HepG2 (cell line): ENCODE measurements at regions not wholly inside any gene's neighbourhood (a gene's known extent, or its start where the extent isn't known, plus 50 kb on each side); places are given as distances from the start of the nearest gene placed in this dataset.

Experiments used
- ATAC-seq: fragments of 200-7000 bp; cut with Tn5 transposase; 3 replicates; pipeline ENCODE4 v1.9.1; 2020; ENCODE audit warnings: mild to moderate bottlenecking, moderate library complexity
- BruUV-seq: library from RNA; stranded (reverse); fragments of 400-500 nt; replicated peaks from 2 replicates; lab custom pipeline; 2021; lab: Mats Ljungman, UMichigan
- CTCF ChIA-PET: fragments of 300-600 bp; formaldehyde crosslinking; extraction: SDS; loops from one replicate; lab custom pipeline; 2021; ENCODE audit warnings: low total read pairs, inconsistent platforms, low intra/inter-chr PET ratio; lab: Yijun Ruan, JAX
- POLR2A ChIA-PET: fragments of 350-600 bp; sonication (Branson Sonifier 250); formaldehyde crosslinking; loops from one replicate; lab custom pipeline; 2020; ENCODE audit warnings: antibody characterized with exemption, inconsistent platforms; lab: Yijun Ruan, JAX
- DNase-seq: peaks from one replicate; pipeline ENCODE4 v3.0.0-alpha.2; 2015; ENCODE audit warnings: low spot score
- FAIRE-seq: peaks from 3 replicates; lab custom pipeline; 2011; peaks lifted over from hg19 to GRCh38; lab: Jason Lieb, UNC
- H2AFZ ChIP-seq: one replicate; pipeline ENCODE4 v1.6.1; 2011; ENCODE audit warnings: low read length, inconsistent platforms
- H3K27ac ChIP-seq: fragments of 300-600 bp; 3 replicates; pipeline ENCODE4 v1.8.0; 2011; ENCODE audit warnings: mixed run types, mild to moderate bottlenecking, mixed read lengths, low read length, inconsistent platforms; ENCODE audit not compliant: insufficient read depth; ENCODE audit errors: extremely low read length
- H3K27me3 ChIP-seq, 2 experiments: fragments of 200-600 bp in 1 of 2; 2 replicates in 1 of 2; 3 replicates in 1 of 2; pipeline versions ENCODE4 v1.6.0 to v1.8.0; 2011; ENCODE audit warnings: low read length in 2 of 2, mild to moderate bottlenecking in 2 of 2, moderate library complexity in 2 of 2, inconsistent platforms in 1 of 2; ENCODE audit not compliant: insufficient read depth in 2 of 2, control insufficient read depth in 1 of 2
- H3K36me3 ChIP-seq, 2 experiments: fragments of 200-600 bp in 1 of 2; replicated peaks in 1 of 2; 2 replicates in 1 of 2; 3 replicates in 1 of 2; pipeline versions ENCODE4 v1.5.1 to v1.8.0; 2011; ENCODE audit warnings: low read length in 2 of 2, inconsistent platforms in 1 of 2; ENCODE audit not compliant: insufficient read depth in 2 of 2, control insufficient read depth in 1 of 2
- H3K4me1 ChIP-seq: 2 replicates; pipeline ENCODE4 v1.5.1; 2012; ENCODE audit warnings: low read length, inconsistent platforms; ENCODE audit not compliant: insufficient read depth
- H3K4me2 ChIP-seq: 2 replicates; pipeline ENCODE4 v1.6.0; 2011; ENCODE audit warnings: low read depth, low read length, inconsistent platforms
- H3K4me3 ChIP-seq, 3 experiments: fragments of 200-600 bp in 1 of 3; sonication (generic), shearing (Covaris generic) in 1 of 3; replicated peaks in 1 of 3; 2 replicates each; pipeline ENCODE4 v1.5.1; 2011 to 2016; ENCODE audit warnings: low read length in 3 of 3, inconsistent platforms in 2 of 3, low read depth in 2 of 3, mild to moderate bottlenecking in 2 of 3, control low read depth in 1 of 3, mixed read lengths in 1 of 3; ENCODE audit not compliant: insufficient read depth in 1 of 3
- H3K79me2 ChIP-seq: one replicate; pipeline ENCODE4 v1.6.1; 2011; ENCODE audit warnings: low read length, inconsistent platforms; ENCODE audit not compliant: insufficient read depth
- H3K9ac ChIP-seq: 2 replicates; pipeline ENCODE4 v1.6.0; 2011; ENCODE audit warnings: mild to moderate bottlenecking, low read depth, low read length, inconsistent platforms; ENCODE audit not compliant: insufficient read depth
- H3K9me3 ChIP-seq: 2 replicates; pipeline ENCODE4 v1.5.1; 2012; ENCODE audit warnings: mild to moderate bottlenecking, low read length
- H4K20me1 ChIP-seq: 2 replicates; pipeline ENCODE4 v1.6.0; 2011; ENCODE audit warnings: inconsistent platforms, mild to moderate bottlenecking, low read length, moderate library complexity; ENCODE audit not compliant: insufficient read depth
- ATF3 ChIP-seq: sonication (generic); formaldehyde crosslinking; IDR thresholded peaks from 2 replicates; pipeline ENCODE4 v1.4.0; 2020; ENCODE audit warnings: missing genetic modification reagents
- HOXA5 ChIP-seq: sonication (generic); formaldehyde crosslinking; IDR thresholded peaks from 2 replicates; pipeline ENCODE4 v1.4.0; 2020; ENCODE audit warnings: missing genetic modification reagents
- MXD4 ChIP-seq: IDR thresholded peaks from 2 replicates; pipeline ENCODE4 v1.6.1; 2016; ENCODE audit warnings: mild to moderate bottlenecking, missing biosample characterization, missing genetic modification reagents
- NCOA2 ChIP-seq: sonication (generic); formaldehyde crosslinking; IDR thresholded peaks from 2 replicates; pipeline ENCODE4 v1.8.0; 2022; ENCODE audit warnings: inconsistent platforms
- TMF1 ChIP-seq: sonication (generic); formaldehyde crosslinking; IDR thresholded peaks from 2 replicates; pipeline ENCODE4 v1.8.1; 2022; ENCODE audit warnings: low read depth, missing genetic modification reagents
- TOE1 ChIP-seq: sonication (generic); formaldehyde crosslinking; IDR thresholded peaks from 2 replicates; pipeline ENCODE4 v1.4.0; 2020; ENCODE audit warnings: mild to moderate bottlenecking, missing genetic modification reagents
- ZBTB37 ChIP-seq: sonication (generic); formaldehyde crosslinking; IDR thresholded peaks from 2 replicates; pipeline ENCODE4 v1.4.0; 2020; ENCODE audit warnings: mild to moderate bottlenecking, missing genetic modification reagents
- ZNF180 ChIP-seq: sonication (generic); formaldehyde crosslinking; IDR thresholded peaks from 2 replicates; pipeline ENCODE4 v1.4.0; 2020; ENCODE audit warnings: low read depth, missing genetic modification reagents, borderline replicate concordance
- ZNF333 ChIP-seq: sonication (generic); formaldehyde crosslinking; IDR thresholded peaks from 2 replicates; pipeline ENCODE4 v1.4.0; 2020; ENCODE audit warnings: mild to moderate bottlenecking, missing genetic modification reagents, borderline replicate concordance
- ZNF562 ChIP-seq: sonication (generic); formaldehyde crosslinking; IDR thresholded peaks from 2 replicates; pipeline ENCODE4 v1.8.0; 2022; ENCODE audit warnings: missing genetic modification reagents, borderline replicate concordance
- WGBS: methylation state at CpG from one replicate; pipeline ENCODE4 v1.1.6; 2017; ENCODE audit warnings: low lambda C conversion rate; 5-methylcytosine and 5-hydroxymethylcytosine counted together
- in situ Hi-C: cut with HindIII; loops from 2 replicates; pipeline ENCODE4 v1.10.0; 2017; ENCODE audit warnings: low pct_unique_long_range_greater_than_20kb; ENCODE audit not compliant: extremely low pct_ligation_motif_present
- intact Hi-C: fragments of 100-400 bp; cut with micrococcal nuclease; formaldehyde crosslinking; loops from one replicate; pipeline ENCODE4 v1.10.0; 2022; ENCODE audit not compliant: unreplicated experiment

GRCh38 chr3:147651107-147651778, 242.1 kb downstream of the ZIC1 start:
- TF ChIP-seq ZNF180 (CRISPR knock-in tag), result no peak
- no peak for TF ChIP-seq TMF1 (CRISPR knock-in tag)
- TF ChIP-seq ZNF333 (CRISPR knock-in tag), result no peak
- TF ChIP-seq TOE1 (CRISPR knock-in tag), result no peak
- ChIA-PET POLR2A (no interaction called here), CTCF (no interaction called here)
- Histone ChIP-seq H3K4me3 (no peak overlapping the region), H3K4me2 (no peak overlapping the region), H3K9me3 (no peaks in the 10 kb centered on the region), H2AFZ (no peak overlapping the region), H3K9ac (no peak overlapping the region), H3K79me2 (no peaks in the 10 kb centered on the region), H3K4me1 (no peaks in the 10 kb centered on the region), H3K36me3 (no peaks in the 10 kb centered on the region), H3K27me3 (no peaks in the 10 kb centered on the region), H4K20me1 (no peaks in the 10 kb centered on the region), H3K27ac (no peak overlapping the region)
- intact Hi-C loops, result no loop called here
- in situ Hi-C loops, result no loop called here
- ATAC-seq (no peak), DNase-seq (no peak), FAIRE-seq (no peak)
- no TSS peak for BruUV-seq
- WGBS, result 3% methylated on average over 3 of the region's 3 CpGs

- no peaks in the 10 kb centered on the region for H3K36me3 ChIP-seq
- ChIA-PET CTCF (no interaction called here), POLR2A (no interaction called here)
- H3K4me3 ChIP-seq, result no peak overlapping the region
- DNase-seq (no peak), ATAC-seq (no peak), FAIRE-seq (no peak)
- no peaks in the 10 kb centered on the region for H3K27me3 ChIP-seq
- no TSS peak for BruUV-seq
- H4K20me1 ChIP-seq, result no peaks in the 10 kb centered on the region
- intact Hi-C loops, result no loop called here
- in situ Hi-C loops, result no loop called here
- H3K4me2 ChIP-seq, result no peak overlapping the region
- H3K4me1 ChIP-seq, result no peaks in the 10 kb centered on the region
- H2AFZ ChIP-seq, result no peak overlapping the region
- H3K79me2 ChIP-seq, result no peaks in the 10 kb centered on the region
- WGBS, result 21% methylated on average over 3 of the region's 3 CpGs
- no peak overlapping the region for H3K27ac ChIP-seq
- no peaks in the 10 kb centered on the region for H3K9me3 ChIP-seq
- TF ChIP-seq NCOA2 (CRISPR knock-in tag) (no peak), ATF3 (no peak), ZNF562 (CRISPR knock-in tag) (no peak), MXD4 (CRISPR knock-in tag) (no peak), HOXA5 (CRISPR knock-in tag) (no peak), ZBTB37 (no peak)
- H3K9ac ChIP-seq, result no peak overlapping the region
Observed at GRCh38 chr3:147652651-147653366, 243.6 kb downstream of the ZIC1 start.
